GM19372 (cell line): ENCODE measurements at regions not wholly inside any gene's neighbourhood (a gene's known extent, or its start where the extent isn't known, plus 50 kb on each side); places are given as distances from the start of the nearest gene placed in this dataset.
"Not testable (repeated sequence)": the region's sequence is repeated elsewhere in the genome, so short reads cannot be mapped to it uniquely, and the experiment has no call there.

ENCODE experiments used
- ATAC-seq: cut with Tn5 transposase; IDR thresholded peaks from one replicate; pipeline ENCODE4 v1.9.1; 2021; ENCODE audit warnings: mild to moderate bottlenecking, low read depth, moderate library complexity; ENCODE audit not compliant: unreplicated experiment

GRCh38 chr11:97087419-97087818, 697.6 kb downstream of the JRKL start:
- no peak for ATAC-seq

GRCh38 chr11:97092823-97093222, 703.0 kb downstream of the JRKL start:
- no peak for ATAC-seq

GRCh38 chr11:97102180-97102579, 712.4 kb downstream of the JRKL start:
- ATAC-seq = not testable (repeated sequence)

- ATAC-seq = no peak
Observed at GRCh38 chr11:97107604-97108003, 717.8 kb downstream of the JRKL start.

GRCh38 chr11:97109078-97109477, 719.3 kb downstream of the JRKL start:
- ATAC-seq = no peak

GRCh38 chr11:97110376-97110775, 720.6 kb downstream of the JRKL start:
- no peak for ATAC-seq

GRCh38 chr11:97111559-97111958, 721.7 kb downstream of the JRKL start:
- ATAC-seq = no peak

GRCh38 chr11:97118614-97119200, 728.9 kb downstream of the JRKL start:
- ATAC-seq = no peak

- ATAC-seq = no peak
Observed at GRCh38 chr11:97123237-97123636, 733.4 kb downstream of the JRKL start.

GRCh38 chr11:97136067-97136466, 746.3 kb downstream of the JRKL start:
- no peak for ATAC-seq

- ATAC-seq = no peak
Observed at GRCh38 chr11:97140885-97141494, 751.2 kb downstream of the JRKL start.

- no peak for ATAC-seq
Observed at GRCh38 chr11:97143463-97143862, 753.6 kb downstream of the JRKL start.

- no peak for ATAC-seq
Observed at GRCh38 chr11:97149741-97150140, 759.9 kb downstream of the JRKL start.

GRCh38 chr11:97157221-97157740, 767.5 kb downstream of the JRKL start:
- ATAC-seq = no peak

- no peak for ATAC-seq
Observed at GRCh38 chr11:97158243-97158642, 768.4 kb downstream of the JRKL start.

GRCh38 chr11:97163631-97164191, 773.9 kb downstream of the JRKL start:
- no peak for ATAC-seq

- ATAC-seq = no peak
Observed at GRCh38 chr11:97201743-97202612, 812.2 kb downstream of the JRKL start.

GRCh38 chr11:97202613-97203292, 812.9 kb downstream of the JRKL start:
- ATAC-seq = no peak

GRCh38 chr11:97218011-97218410, 828.2 kb downstream of the JRKL start:
- ATAC-seq = no peak

- no peak for ATAC-seq
Observed at GRCh38 chr11:97223647-97224046, 833.8 kb downstream of the JRKL start.
